ENCODE measurements at regions not wholly inside any gene's neighbourhood (a gene's known extent, or its start where the extent isn't known, plus 50 kb on each side); places are given as distances from the start of the nearest gene placed in this dataset.
"Not testable (repeated sequence)": the region's sequence is repeated elsewhere in the genome, so short reads cannot be mapped to it uniquely, and the experiment has no call there.

- no peak for DNase-seq
These were observed 77.2 kb upstream of the HPCAL1 start for GRCh38 chr2:10225291-10226037.

DNA sequence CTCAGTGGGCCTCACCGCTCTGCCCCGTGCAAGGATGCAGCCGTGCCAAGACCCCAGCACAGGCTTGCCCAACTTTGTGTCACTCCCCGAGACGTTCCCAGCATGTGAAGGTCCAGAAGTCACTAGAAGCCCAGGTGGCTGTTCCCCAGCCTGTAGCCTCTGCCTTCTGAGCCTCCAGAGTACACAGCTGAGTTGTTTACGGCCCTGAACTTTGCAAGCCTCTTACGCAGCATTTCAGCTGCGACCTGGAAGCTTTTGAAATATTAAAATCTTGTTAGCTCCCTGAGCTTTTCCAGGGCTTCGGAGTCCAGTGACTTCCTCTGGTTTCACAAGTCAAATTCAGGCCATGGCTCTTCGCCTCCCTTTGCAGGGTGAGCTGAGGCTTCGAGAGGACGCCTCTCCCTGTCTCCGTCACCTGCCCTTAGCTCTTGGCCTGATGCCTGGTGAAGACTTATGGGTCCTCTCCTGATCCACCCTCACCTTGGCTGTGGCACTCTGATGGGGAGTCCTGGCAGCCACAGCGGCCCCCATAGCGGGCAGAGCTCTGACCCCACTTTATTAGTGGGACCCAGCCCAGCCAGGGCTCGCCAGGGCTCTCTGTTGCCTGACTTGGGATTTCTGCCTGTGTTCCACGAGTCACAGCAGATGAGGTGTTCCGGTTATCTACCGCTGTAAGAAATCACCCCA lies 76.5 kb upstream of the HPCAL1 start:
- DNase-seq, result no peak

DNA sequence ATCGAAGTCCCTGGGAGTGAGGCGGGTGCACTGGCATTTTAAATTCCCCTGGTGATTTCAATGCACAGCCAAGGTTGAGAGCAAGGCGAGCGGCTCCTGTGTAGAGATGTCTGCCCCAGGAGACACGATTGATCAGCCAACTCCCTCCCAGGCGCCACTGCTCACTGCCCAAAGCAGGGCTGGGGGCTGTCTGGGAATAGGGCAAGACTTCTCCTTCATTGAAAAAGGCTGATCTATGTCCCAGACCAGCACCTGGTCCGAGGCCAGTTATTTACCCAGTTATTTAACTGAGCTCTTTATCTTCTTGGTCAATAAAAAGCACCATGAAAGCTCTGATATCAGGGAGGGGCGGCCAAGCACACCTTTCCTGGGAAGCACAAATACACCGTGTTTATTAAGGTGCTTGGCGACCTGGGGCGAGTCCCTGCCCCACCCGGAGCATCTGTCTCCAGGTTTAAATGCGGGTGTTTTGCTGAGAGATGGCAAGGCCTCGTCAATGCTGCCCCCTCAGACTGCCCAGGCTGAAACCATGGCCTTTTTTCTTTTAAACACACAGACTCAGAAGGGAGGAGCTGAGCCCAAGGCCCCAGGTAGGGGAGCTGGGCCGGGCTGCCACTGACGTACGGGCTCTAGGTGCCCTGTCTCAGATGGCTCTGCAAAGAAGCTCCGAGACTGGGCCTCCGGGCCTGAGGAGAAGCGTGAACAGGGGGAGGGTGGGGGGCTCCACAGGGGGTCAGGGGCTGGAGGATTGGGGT lies 73.9 kb upstream of the HPCAL1 start:
- no peak for DNase-seq

GRCh38 chr2:10229462-10230099 lies 73.1 kb upstream of the HPCAL1 start:
- DNase-seq, result no peak

- DNase-seq, result no peak
These were observed 72.2 kb upstream of the HPCAL1 start for GRCh38 chr2:10230499-10230898.

- not testable (repeated sequence) for DNase-seq
These were observed 71.8 kb upstream of the HPCAL1 start for GRCh38 chr2:10230921-10231320.

DNA sequence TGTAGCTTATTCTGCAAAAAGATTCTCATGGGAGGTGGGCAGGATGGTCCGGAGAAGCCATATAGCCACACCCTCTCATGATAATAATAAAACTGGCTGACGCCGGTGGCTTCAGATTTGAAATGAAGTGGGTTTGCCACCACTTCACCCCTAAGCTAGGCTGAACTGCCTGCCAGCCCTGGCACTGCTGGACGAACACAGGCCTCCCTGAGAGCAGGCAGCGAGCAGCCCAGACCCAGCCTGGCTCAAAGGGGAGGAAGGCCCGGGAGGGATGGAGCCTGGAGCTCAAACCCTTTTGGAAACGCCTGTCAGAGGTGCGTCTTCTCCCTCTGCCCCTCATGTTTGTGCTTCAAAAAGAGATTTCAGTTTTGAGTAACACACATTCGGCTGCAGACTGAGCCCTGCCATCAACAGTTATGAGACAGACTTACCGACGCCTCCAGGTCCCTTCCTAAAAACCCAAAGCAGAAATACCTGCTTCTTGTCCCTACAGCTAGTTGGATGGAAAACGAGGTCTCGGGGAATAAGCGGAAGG lies 71.1 kb upstream of the HPCAL1 start:
- no peak for DNase-seq

DNA sequence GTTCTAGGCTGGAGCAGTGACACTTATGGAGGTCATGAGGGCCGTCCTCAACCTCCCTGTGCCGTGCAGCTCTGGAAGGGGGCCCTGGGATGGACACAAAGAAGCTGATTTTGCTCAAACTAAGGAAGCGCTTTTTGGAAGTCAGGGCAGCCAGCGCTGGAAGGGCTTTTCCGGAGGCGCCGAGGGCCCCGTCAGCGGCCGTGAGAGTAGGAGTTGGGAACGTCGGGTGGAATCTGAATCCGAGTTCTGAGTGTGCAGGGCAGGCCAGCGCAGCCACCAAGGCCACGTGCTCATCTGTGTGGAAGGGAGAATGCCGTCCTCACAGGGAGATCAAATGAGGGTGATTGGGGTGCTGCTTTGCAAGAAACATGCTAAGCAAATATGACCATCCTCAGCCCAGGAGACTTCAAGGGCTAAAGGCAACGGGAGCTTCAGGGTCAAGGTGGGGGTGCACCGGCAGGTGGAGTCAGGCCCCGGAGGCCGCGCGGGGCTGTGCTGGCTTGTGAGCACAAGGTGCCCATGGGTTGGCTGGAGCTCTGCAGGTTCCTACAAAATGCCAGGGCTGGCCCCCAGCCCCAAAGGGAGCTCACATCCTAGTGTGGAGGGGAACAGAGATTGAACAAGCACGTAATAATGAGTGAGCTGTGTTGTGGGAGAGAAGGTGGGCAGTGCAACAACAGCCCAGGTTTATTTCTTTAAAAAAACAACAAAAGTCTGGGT lies 70.4 kb upstream of the HPCAL1 start:
- no peak for DNase-seq

DNA sequence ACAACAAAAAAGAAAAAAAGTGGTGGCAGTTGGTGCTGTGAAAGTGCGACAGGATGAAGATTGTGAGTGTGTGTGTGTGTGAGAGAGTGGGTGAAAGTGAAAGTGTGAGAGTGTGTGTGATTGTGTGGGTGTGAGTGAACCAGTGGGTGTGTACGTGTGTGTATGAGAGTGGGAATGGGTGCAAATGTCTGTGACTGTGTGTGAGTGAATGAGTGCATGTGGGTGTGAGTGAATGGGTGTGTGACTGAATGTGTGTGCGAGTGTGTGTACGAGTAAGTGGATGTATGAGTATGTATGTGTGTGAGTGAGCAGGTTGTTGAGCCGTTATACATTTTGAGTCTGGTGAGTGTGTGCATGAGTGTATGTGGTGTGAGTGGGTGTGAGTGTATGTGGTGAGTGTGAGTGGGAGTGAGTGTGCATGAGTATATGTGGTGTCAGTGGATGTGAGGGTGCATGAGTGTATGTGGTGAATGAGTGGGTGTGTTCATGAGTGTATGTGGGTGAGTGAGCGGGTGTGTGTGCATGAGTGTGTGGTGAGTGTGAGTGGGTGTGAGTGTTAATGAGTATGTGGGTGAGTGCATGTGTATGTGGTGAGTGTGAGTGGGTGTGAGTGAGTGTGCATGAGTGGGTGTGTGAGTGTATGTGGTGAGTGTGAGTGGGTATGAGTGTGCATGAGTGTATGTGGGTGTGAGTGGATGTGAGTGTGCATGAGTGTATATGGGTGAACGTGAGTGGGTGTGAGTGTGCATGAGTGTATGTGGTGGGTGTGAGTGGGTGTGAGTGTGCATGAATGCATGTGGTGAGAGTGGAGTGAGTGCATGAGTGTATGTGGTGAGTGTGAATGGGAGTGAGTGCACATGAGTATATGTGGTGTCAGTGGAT lies 69.3 kb upstream of the HPCAL1 start:
- DNase-seq, result no peak

- DNase-seq, result no peak
These were observed 68.7 kb upstream of the HPCAL1 start for GRCh38 chr2:10234013-10234306.

DNA sequence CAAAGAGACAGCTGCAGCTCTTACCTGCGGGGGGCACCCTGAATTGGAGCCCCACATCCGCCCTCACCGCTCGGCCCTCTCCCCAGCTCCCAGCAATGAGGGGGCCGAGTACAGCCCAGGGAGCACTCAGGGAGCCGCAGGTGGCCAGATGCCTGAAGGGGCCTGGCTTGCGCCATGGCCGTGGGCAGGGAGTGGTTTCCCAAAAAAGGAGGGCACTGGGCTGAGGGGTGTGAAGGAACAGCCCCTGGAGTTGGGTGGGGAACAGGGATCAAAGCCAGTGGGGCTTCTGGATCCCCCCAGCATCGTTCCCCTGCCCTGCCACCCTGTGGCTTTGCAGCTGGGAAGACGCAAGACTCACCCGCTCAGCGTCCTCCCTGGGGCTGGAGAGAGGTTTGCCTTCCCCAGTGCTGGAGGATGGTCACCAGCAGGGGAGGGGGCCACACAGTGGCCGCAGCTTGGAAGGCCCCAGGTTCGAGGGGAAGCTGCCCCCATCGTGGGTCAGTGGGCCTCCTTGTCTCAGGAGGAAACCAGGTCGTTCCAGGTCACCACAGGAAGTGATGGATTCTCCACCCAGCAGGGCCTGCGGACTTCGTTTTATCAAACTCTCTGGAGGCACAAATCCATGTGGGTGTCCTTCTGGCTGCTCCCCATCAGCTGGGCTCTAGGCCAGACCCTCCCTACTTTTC lies 68.2 kb upstream of the HPCAL1 start:
- DNase-seq, result no peak

DNA sequence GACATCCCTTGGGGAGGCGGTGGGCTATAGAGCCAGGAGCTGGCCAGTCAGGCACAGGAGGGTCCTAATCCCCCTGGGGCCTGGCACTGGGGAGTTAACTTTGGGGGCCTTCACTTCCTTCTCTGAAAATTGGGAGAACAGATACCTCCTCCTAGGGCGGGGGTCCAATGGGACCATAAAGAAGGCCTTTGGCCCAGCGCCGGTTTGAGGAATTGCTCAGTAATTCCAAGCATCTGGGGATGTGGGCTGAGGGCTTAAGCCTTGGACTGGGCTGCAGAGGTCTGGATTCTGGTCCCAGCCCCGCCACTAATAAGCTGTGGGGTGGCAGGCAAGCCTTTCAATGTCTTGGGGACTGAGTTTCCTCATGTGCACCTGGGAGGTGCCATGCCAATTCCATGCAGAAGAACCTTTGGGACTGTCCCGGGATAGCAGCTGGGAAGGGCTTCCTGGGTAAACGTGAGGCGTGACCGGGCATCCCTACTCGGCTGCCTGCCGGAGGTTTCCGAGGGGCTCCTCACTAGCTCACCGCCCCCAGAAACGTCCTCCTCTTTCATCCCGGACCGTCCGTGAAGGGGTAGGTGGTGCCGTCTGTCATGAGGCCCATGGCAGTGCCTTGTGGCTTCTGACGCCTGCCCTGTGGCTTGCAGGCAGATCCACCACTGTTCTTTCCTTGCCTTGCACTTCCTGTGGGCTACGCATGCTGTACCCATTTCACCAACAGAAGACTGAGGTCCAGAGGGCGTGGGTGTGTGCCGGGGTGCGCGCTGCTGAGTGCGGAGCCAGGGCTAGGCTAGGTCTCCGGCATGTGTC lies 67.4 kb upstream of the HPCAL1 start:
- DNase-seq, result peak; percentile 11

DNA sequence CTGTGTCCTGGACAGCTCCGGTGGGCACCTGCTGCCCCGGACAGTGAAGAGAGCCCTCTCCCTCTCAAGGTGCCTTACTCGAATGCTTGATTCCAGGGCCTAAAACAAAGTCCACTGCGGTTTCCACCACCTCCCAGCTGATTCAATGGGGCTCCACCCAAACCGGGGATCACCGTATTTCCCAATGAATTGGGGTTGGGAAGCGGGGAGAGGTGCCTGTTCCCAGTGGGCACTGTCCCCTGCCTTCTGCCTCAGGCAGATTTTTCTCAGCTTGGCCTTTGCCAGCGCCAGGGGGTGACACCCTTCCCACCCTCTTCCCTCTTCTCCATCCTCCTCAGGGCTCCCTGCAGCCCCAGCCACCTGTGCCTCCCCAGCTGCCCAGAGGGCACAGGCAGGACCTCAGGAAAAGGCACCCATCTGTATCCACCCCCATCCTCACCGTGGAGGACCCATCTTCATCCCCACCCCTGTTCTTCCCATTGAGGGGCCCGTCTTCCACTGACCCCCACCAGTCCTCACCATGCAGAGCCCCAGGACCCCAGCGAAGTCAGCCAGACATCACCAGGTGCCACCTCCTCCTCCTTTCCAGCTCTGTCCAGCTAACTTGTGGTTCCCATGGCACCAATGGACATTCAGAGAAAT lies 66.7 kb upstream of the HPCAL1 start:
- DNase-seq, result no peak

- DNase-seq, result no peak
These were observed 65.9 kb upstream of the HPCAL1 start for GRCh38 chr2:10236571-10237391.

DNA sequence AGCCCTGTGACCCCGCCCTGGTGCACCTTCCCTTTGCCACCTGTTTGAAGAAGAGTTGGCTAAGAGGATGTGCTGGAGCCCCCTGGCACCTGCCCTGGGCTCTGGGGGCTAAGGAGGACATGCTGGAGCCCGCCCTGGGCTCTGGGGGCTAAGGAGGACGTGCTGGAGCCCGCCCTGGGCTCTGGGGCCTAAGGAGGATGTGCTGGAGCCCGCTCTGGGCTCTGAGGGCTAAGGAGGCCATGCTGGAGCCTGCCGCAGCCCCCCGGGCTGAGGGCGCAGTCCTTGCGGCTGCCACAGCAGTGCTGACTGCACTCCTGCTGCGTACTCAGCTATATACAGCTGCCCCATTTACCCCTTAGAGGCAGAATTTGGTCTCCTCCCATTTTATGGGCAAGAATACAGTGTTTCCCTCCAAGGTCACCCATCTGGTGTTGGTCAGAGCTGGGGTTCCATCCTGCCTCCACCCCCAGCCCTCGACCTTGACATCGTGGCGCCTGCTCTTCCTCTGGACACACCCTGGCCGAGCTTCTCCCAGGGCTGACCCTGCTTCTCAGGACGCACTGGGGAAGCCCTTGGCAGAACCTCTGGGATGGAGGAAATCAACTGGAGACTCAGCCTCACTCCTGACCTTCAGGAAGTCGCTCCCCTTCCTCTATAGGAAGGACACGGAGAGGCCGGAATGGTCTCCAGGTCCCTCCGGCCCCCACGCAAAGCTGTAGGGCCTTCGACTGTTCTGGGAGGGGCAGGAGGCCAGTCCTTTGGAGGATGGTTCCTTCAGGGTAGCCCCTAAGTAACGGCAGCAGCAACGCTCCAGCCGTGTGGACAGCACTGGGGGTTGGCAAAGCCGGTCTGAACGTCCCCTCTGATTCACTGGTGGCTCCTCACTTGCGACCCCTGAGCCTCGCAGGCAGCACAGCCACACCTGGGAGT lies 65.0 kb upstream of the HPCAL1 start:
- no peak for DNase-seq

DNA sequence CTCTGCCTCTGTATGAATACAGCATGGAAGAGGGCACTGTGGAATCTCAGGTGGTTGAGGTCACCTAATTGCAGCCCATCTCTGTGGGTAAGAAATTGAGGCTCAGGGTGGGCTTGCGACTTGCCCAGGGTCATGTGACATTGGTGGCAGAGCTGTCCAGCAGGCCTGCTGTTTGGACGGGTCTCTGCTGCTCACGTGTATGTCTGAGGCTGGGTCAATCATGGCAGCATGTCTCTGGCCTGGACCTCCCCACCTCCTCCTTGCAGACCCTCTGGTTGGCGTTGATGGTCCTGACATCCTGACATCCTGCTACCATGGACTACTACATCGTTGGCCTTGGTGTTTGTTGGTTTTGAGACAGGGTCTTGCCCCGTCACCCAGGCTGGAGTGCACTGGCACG lies 64.3 kb upstream of the HPCAL1 start:
- DNase-seq, result no peak

DNA sequence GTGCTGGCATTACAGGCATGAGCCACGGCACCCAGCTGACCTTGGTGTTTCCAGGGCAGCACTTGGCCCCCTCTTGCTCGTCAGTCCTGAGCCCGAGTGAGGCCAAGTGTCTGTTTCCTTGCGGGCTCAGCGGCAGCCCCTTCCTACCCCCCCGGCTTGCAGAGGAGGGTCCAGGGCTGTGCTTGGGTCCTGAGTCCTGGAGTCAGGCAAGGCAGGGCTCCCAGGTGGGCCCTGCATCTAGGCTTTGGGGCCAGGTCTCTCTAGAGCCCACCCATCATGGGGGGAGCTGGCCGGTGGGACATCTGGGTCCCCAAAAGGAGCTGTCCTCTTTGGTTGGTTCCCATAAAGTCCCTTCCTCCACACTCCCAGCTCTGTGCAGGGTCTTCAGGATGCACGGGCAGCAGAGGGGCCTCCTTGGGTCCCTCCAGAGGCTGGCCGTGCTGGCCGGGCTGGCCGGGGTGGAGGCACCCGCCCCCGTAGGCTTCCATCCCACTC lies 63.7 kb upstream of the HPCAL1 start:
- DNase-seq, result no peak

Measured in activated CD4-positive, alpha-beta T cell treated with anti-CD3 and anti-CD28 coated beads, Interleukin-10, Interleukin-2, amounts not matched to agents 100 ng/mL and 50 ng/mL, durations not matched to agents 16 hours and 8 hours (primary cell).